Loucy (cell line): ENCODE measurements at regions not wholly inside any gene's neighbourhood (a gene's known extent, or its start where the extent isn't known, plus 50 kb on each side); places are given as distances from the start of the nearest gene placed in this dataset.

Experiments used
- EZH2phosphoT487 ChIP-seq: fragments of 200-600 bp; IDR thresholded peaks from 2 replicates; pipeline ENCODE4 v1.6.1; 2018; ENCODE audit warnings: antibody characterized with exemption, mild to moderate bottlenecking, moderate library complexity, borderline replicate concordance
- TF ChIP-seq, protein P1 (sequence below): fragments of 200-600 bp; sonication (generic); conservative IDR thresholded peaks from 2 replicates; pipeline ENCODE4 v1.5.1; 2014; ENCODE audit warnings: mild to moderate bottlenecking, antibody characterized with exemption, low read length

DNA sequence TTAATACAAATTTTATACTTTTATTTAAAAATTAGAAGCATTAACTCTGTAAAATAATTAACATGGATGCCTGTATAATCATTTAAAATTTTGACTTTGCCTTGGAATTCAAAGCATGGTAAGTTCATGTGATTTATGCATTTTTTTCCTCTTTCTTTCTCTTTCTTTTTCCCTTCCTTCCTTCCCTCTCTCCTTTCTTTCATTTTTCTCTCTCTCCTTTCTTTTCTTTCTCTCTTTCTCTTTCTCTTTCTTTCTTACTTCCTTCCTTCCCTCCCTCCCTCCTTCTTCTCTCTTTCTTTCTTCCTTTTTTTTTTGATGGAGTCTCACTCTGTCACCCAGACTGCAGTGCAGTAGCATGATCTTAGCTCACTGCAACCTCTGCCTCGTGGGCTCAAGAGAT lies 53.8 kb upstream of the P3H2 start:
- TF ChIP-seq, protein P1, sequence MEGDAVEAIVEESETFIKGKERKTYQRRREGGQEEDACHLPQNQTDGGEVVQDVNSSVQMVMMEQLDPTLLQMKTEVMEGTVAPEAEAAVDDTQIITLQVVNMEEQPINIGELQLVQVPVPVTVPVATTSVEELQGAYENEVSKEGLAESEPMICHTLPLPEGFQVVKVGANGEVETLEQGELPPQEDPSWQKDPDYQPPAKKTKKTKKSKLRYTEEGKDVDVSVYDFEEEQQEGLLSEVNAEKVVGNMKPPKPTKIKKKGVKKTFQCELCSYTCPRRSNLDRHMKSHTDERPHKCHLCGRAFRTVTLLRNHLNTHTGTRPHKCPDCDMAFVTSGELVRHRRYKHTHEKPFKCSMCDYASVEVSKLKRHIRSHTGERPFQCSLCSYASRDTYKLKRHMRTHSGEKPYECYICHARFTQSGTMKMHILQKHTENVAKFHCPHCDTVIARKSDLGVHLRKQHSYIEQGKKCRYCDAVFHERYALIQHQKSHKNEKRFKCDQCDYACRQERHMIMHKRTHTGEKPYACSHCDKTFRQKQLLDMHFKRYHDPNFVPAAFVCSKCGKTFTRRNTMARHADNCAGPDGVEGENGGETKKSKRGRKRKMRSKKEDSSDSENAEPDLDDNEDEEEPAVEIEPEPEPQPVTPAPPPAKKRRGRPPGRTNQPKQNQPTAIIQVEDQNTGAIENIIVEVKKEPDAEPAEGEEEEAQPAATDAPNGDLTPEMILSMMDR: no peak
- TF ChIP-seq EZH2phosphoT487: no peak
